GM23338 (cell line): ENCODE measurements at regions not wholly inside any gene's neighbourhood (a gene's known extent, or its start where the extent isn't known, plus 50 kb on each side); places are given as distances from the start of the nearest gene placed in this dataset.

ENCODE experiments used
- ATAC-seq: fragments of 200-7000 bp; cut with Tn5 transposase; 3 replicates; pipeline ENCODE4 v1.9.1; 2020
- DNase-seq: peaks from one replicate; pipeline ENCODE4 v3.0.0-alpha.2; 2015; ENCODE audit warnings: low spot score
- H2AFZ ChIP-seq: fragments of 200-600 bp; sonication (generic); 2 replicates; pipeline ENCODE4 v1.8.0; 2016; ENCODE audit warnings: antibody characterized with exemption, mild to moderate bottlenecking, moderate library complexity
- H3F3A ChIP-seq: fragments of 200-600 bp; sonication (generic); replicated peaks from 2 replicates; pipeline ENCODE4 v1.8.0; 2017; ENCODE audit warnings: antibody characterized with exemption, mixed run types, low read depth
- H3K27ac ChIP-seq: fragments of 200-600 bp; sonication (generic); 2 replicates; pipeline ENCODE4 v1.6.1; 2016; ENCODE audit warnings: low read depth
- H3K27me3 ChIP-seq: fragments of 200-600 bp; sonication (generic); 2 replicates; pipeline ENCODE4 v1.8.0; 2016; ENCODE audit warnings: mild to moderate bottlenecking, mixed run types, moderate library complexity; ENCODE audit not compliant: insufficient read depth
- H3K36me3 ChIP-seq: fragments of 200-600 bp; sonication (generic); 2 replicates; pipeline ENCODE4 v1.8.0; 2016; ENCODE audit warnings: mild to moderate bottlenecking; ENCODE audit not compliant: insufficient read depth
- H3K4me1 ChIP-seq: fragments of 200-600 bp; sonication (generic); 2 replicates; pipeline ENCODE4 v1.8.0; 2016; ENCODE audit warnings: mild to moderate bottlenecking, moderate library complexity; ENCODE audit not compliant: insufficient read depth
- H3K4me2 ChIP-seq: fragments of 200-600 bp; sonication (generic); 2 replicates; pipeline ENCODE4 v1.7.1; 2017; ENCODE audit warnings: mixed run types
- H3K4me3 ChIP-seq: fragments of 200-600 bp; sonication (generic); 2 replicates; pipeline ENCODE4 v1.6.1; 2016; ENCODE audit warnings: mixed run types
- H3K79me2 ChIP-seq: fragments of 200-600 bp; sonication (generic); replicated peaks from 2 replicates; pipeline ENCODE4 v1.8.0; 2017; ENCODE audit warnings: mild to moderate bottlenecking; ENCODE audit not compliant: insufficient read depth
- H3K9me2 ChIP-seq: fragments of 200-600 bp; sonication (generic); 2 replicates; pipeline ENCODE4 v1.8.0; 2017; ENCODE audit not compliant: insufficient read depth
- H4K20me1 ChIP-seq: fragments of 200-600 bp; sonication (generic); replicated peaks from 2 replicates; pipeline ENCODE4 v1.8.0; 2017; ENCODE audit warnings: mild to moderate bottlenecking; ENCODE audit not compliant: insufficient read depth
- H3K27ac Mint-ChIP-seq: 2 replicates; pipeline ENCODE4 v1.8.0; 2020; ENCODE audit warnings: inconsistent platforms, mild to moderate bottlenecking, moderate library complexity, mixed read lengths
- H3K27me3 Mint-ChIP-seq: 3 replicates; pipeline ENCODE4 v1.8.0; 2022; ENCODE audit warnings: low read depth, mild to moderate bottlenecking, moderate library complexity, mixed read lengths, inconsistent platforms; ENCODE audit not compliant: insufficient read depth, poor library complexity
- H3K36me3 Mint-ChIP-seq: 3 replicates; pipeline ENCODE4 v1.8.0; 2021; ENCODE audit warnings: low read depth, mild to moderate bottlenecking, inconsistent platforms, moderate library complexity, mixed read lengths
- H3K4me1 Mint-ChIP-seq: 3 replicates; pipeline ENCODE4 v1.8.0; 2020; ENCODE audit warnings: mild to moderate bottlenecking, inconsistent platforms, mixed read lengths
- H3K4me3 Mint-ChIP-seq: 3 replicates; pipeline ENCODE4 v1.8.0; 2021; ENCODE audit warnings: moderate library complexity, mild to moderate bottlenecking, inconsistent platforms, mixed read lengths
- H3K9me3 Mint-ChIP-seq: 3 replicates; pipeline ENCODE4 v1.8.0; 2020; ENCODE audit warnings: moderate library complexity, mild to moderate bottlenecking, inconsistent platforms, mixed read lengths
- CREB1 ChIP-seq: fragments of 250-450 bp; sonication (Bioruptor Pico); IDR thresholded peaks from 2 replicates; pipeline ENCODE4 v1.5.0; 2020; ENCODE audit warnings: low read depth, mild to moderate bottlenecking, moderate library complexity
- CTCF ChIP-seq, 2 experiments: fragments of 200-600 bp in 1 of 2; sonication (generic) in 1 of 2; conservative IDR thresholded peaks; 2 replicates each; pipeline versions ENCODE4 v1.5.1 to v1.6.1; 2016 to 2017; ENCODE audit warnings: antibody characterized with exemption in 2 of 2, low read depth in 2 of 2, mild to moderate bottlenecking in 2 of 2, moderate library complexity in 1 of 2
- ETS1 ChIP-seq: IDR thresholded peaks from 2 replicates; pipeline ENCODE4 v1.6.1; 2016; ENCODE audit warnings: antibody characterized with exemption
- EZH2 ChIP-seq: fragments of 200-600 bp; sonication (generic); IDR thresholded peaks from one replicate; pipeline ENCODE4 v1.8.0; 2017; ENCODE audit warnings: antibody characterized with exemption, mild to moderate bottlenecking, low read depth; ENCODE audit not compliant: unreplicated experiment
- EZH2phosphoT487 ChIP-seq: fragments of 200-600 bp; sonication (generic); IDR thresholded peaks from one replicate; pipeline ENCODE4 v1.8.1; 2018; ENCODE audit warnings: antibody characterized with exemption; ENCODE audit not compliant: unreplicated experiment
- JUNB ChIP-seq: IDR thresholded peaks from one replicate; pipeline ENCODE4 v1.6.1; 2016; ENCODE audit warnings: antibody characterized with exemption; ENCODE audit not compliant: unreplicated experiment
- NANOG ChIP-seq: IDR thresholded peaks from 2 replicates; pipeline ENCODE4 v1.6.1; 2016; ENCODE audit warnings: antibody characterized with exemption, borderline replicate concordance
- POLR2AphosphoS5 ChIP-seq: IDR thresholded peaks from 2 replicates; pipeline ENCODE4 v1.6.1; 2016; ENCODE audit warnings: antibody characterized with exemption, low read depth
- REST ChIP-seq: IDR thresholded peaks from one replicate; pipeline ENCODE4 v1.6.1; 2018; ENCODE audit warnings: antibody characterized with exemption; ENCODE audit not compliant: unreplicated experiment
- STAT1 ChIP-seq: IDR thresholded peaks from one replicate; pipeline ENCODE4 v1.6.1; 2016; ENCODE audit warnings: antibody characterized with exemption; ENCODE audit not compliant: unreplicated experiment
- ZNF114 ChIP-seq: fragments of 250-450 bp; sonication (Bioruptor Pico); IDR thresholded peaks from 2 replicates; pipeline ENCODE4 v1.5.0; 2020; ENCODE audit warnings: mild to moderate bottlenecking, moderate library complexity
- ZNF331 ChIP-seq: fragments of 250-450 bp; sonication (Bioruptor Pico); IDR thresholded peaks from 2 replicates; pipeline ENCODE4 v1.5.0; 2020; ENCODE audit warnings: low read depth, mild to moderate bottlenecking, moderate library complexity
- ZNF462 ChIP-seq: fragments of 250-450 bp; sonication (Bioruptor Pico); IDR thresholded peaks from 2 replicates; pipeline ENCODE4 v1.5.0; 2020; ENCODE audit warnings: mild to moderate bottlenecking, moderate library complexity

- H3K4me3 ChIP-seq = no peak overlapping the region
- H3K27me3 ChIP-seq = no peaks in the 10 kb centered on the region
- DNase-seq = peak; percentile 21
- H4K20me1 ChIP-seq = no peaks in the 10 kb centered on the region
- peak overlapping the region; percentile 52; the same call in 1 of the 2 replicates for H2AFZ ChIP-seq
- Mint-ChIP-seq H3K4me1 (peaks cover 53% of the 10 kb centered on the region), H3K4me3 (no peak overlapping the region), H3K27ac (peak overlapping the region; percentile 72; the same call in 1 of the 2 replicates), H3K27me3 (peaks cover 3% of the 10 kb centered on the region), H3K36me3 (peaks cover 11% of the 10 kb centered on the region; the same call in 2 of the 3 replicates), H3K9me3 (no peaks in the 10 kb centered on the region)
- H3K36me3 ChIP-seq = no peaks in the 10 kb centered on the region
- ATAC-seq = peak; percentile 48
- H3K79me2 ChIP-seq = no peaks in the 10 kb centered on the region
- H3K4me2 ChIP-seq = no peak overlapping the region
- peak overlapping the region; percentile 34; the same call in 1 of the 2 replicates for H3K27ac ChIP-seq
- no peak for TF ChIP-seq ZNF462
- TF ChIP-seq ZNF114 (CRISPR knock-in tag) = no peak
- TF ChIP-seq EZH2 = no peak
- TF ChIP-seq STAT1 = no peak
- no peak for TF ChIP-seq CREB1
- TF ChIP-seq NANOG = no peak
- TF ChIP-seq ZNF331 (CRISPR knock-in tag) = no peak
- TF ChIP-seq POLR2AphosphoS5 = no peak
- TF ChIP-seq CTCF (conservative IDR thresholded peaks at IDR 0.05; ENCODE audit: low read depth in 2 of 2) = no peak
- no peak for TF ChIP-seq EZH2phosphoT487
- TF ChIP-seq ETS1 = no peak
- no peak for TF ChIP-seq JUNB
- TF ChIP-seq REST = no peak
- no peaks in the 10 kb centered on the region for H3K9me2 ChIP-seq
- peaks cover 3% of the 10 kb centered on the region; the same call in 1 of the 2 replicates for H3F3A ChIP-seq
- peaks cover 16% of the 10 kb centered on the region for H3K4me1 ChIP-seq
These were observed 69.4 kb upstream of the MORC3 start for GRCh38 chr21:36250423-36251075.
